ENCODE measurements at regions not wholly inside any gene's neighbourhood (a gene's known extent, or its start where the extent isn't known, plus 50 kb on each side); places are given as distances from the start of the nearest gene placed in this dataset.

GRCh38 chr2:203789618-203790017 is 78.0 kb upstream of the CTLA4 start:
- TF ChIP-seq POLR2A (IDR thresholded peaks at IDR 0.05; ENCODE audit: low read length) (no peak), GATA1 (IDR thresholded peaks at IDR 0.05; ENCODE audit: low read depth, low read length) (no peak)
